ENCODE measurements at regions not wholly inside any gene's neighbourhood (a gene's known extent, or its start where the extent isn't known, plus 50 kb on each side); places are given as distances from the start of the nearest gene placed in this dataset.

DNA sequence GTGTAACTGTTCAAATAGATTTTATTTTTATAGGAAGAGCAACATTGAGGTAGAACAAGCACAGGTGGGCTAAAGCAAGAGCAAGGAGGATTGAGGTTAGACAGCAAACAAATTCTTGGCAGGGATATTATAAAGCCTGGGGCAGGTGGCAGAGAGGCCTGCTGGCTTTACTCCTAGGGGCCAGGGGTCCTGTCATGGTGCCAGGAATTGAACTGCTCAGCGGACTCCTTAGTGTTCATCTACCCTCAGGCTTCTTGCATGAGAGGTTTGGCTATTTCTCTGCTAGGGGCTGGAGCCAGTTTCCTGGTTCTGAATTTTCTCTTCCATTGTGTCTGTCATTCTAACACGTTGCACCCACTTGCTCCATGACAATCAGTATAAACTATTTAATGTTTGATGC is 217.2 kb upstream of the NCAM1 start:
- dilution Hi-C loops (cut with MboI; ENCODE audit: extremely low pct_ligation_motif_present, low sequenced_read_pairs) (no loop called here), intact Hi-C loops (cut with micrococcal nuclease) (no loop called here)
- H3K27me3 ChIP-seq (ENCODE audit: control insufficient read depth in 2 of 2, insufficient read depth in 2 of 2, low read length in 2 of 2): no peaks in the 10 kb centered on the region
- H3K4me1 ChIP-seq (ENCODE audit: control insufficient read depth, extremely low read depth, insufficient read depth, low read length): no peaks in the 10 kb centered on the region
- H3K9ac ChIP-seq (replicated peaks; ENCODE audit: extremely low read depth, insufficient read depth, low read length): no peak overlapping the region
- no peak overlapping the region for H3K27ac ChIP-seq (ENCODE audit: insufficient read depth, low read depth, low read length)
- FAIRE-seq (no peak), DNase-seq (ENCODE audit: low read depth, low spot score) (no peak)
- H3K9me1 ChIP-seq (replicated peaks; ENCODE audit: control insufficient read depth, extremely low read depth, insufficient read depth, low read length): no peaks in the 10 kb centered on the region
- no peaks in the 10 kb centered on the region for H3K9me3 ChIP-seq (replicated peaks; ENCODE audit: control insufficient read depth, insufficient read depth, low read length)
- BruUV-seq (replicated peaks): no TSS peak
- H3K4me3 ChIP-seq (replicated peaks in 1 of 3; ENCODE audit: insufficient read depth in 1 of 3, low read depth in 1 of 3, low read length in 3 of 3): no peak overlapping the region
- no peak overlapping the region for H3K4me2 ChIP-seq (ENCODE audit: insufficient read depth, low read length)
- POLR2A ChIA-PET: no interaction called here
- H3K36me3 ChIP-seq (ENCODE audit: control insufficient read depth in 2 of 2, extremely low read depth in 1 of 2, insufficient read depth in 2 of 2, low read length in 2 of 2): no peaks in the 10 kb centered on the region
- no peak overlapping the region for H2AFZ ChIP-seq (ENCODE audit: low read depth, low read length)
- no peaks in the 10 kb centered on the region for H3K79me2 ChIP-seq (ENCODE audit: control insufficient read depth, insufficient read depth, low read length)
- TF ChIP-seq POLR2A (IDR thresholded peaks at IDR 0.05; ENCODE audit: low read depth, low read length) (no peak), MYC (IDR thresholded peaks at IDR 0.05; ENCODE audit: low read depth, low read length) (no peak), JUN (IDR thresholded peaks at IDR 0.05; ENCODE audit: borderline replicate concordance, insufficient read depth, insufficient read length, low read depth) (no peak), EZH2 (IDR thresholded peaks at IDR 0.05; ENCODE audit: borderline replicate concordance, low read depth, low read length, severe bottlenecking) (no peak), FOS (IDR thresholded peaks at IDR 0.05; ENCODE audit: borderline replicate concordance, insufficient read depth, low read length) (no peak), POLR2AphosphoS5 (IDR thresholded peaks at IDR 0.05; ENCODE audit: insufficient read depth, low read depth, low read length) (no peak)
- TF ChIP-seq, protein P1, sequence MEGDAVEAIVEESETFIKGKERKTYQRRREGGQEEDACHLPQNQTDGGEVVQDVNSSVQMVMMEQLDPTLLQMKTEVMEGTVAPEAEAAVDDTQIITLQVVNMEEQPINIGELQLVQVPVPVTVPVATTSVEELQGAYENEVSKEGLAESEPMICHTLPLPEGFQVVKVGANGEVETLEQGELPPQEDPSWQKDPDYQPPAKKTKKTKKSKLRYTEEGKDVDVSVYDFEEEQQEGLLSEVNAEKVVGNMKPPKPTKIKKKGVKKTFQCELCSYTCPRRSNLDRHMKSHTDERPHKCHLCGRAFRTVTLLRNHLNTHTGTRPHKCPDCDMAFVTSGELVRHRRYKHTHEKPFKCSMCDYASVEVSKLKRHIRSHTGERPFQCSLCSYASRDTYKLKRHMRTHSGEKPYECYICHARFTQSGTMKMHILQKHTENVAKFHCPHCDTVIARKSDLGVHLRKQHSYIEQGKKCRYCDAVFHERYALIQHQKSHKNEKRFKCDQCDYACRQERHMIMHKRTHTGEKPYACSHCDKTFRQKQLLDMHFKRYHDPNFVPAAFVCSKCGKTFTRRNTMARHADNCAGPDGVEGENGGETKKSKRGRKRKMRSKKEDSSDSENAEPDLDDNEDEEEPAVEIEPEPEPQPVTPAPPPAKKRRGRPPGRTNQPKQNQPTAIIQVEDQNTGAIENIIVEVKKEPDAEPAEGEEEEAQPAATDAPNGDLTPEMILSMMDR (IDR thresholded peaks at IDR 0.05; ENCODE audit: extremely low read depth in 1 of 2, insufficient read depth in 1 of 2, low read depth in 1 of 2, low read length in 2 of 2): no peak
- TF ChIP-seq, protein P2, sequence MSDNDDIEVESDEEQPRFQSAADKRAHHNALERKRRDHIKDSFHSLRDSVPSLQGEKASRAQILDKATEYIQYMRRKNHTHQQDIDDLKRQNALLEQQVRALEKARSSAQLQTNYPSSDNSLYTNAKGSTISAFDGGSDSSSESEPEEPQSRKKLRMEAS (IDR thresholded peaks at IDR 0.05; ENCODE audit: insufficient read depth, insufficient read length): no peak
- CTCF ChIA-PET: no interaction called here
- H4K20me1 ChIP-seq (replicated peaks; ENCODE audit: control insufficient read depth, extremely low read depth, insufficient read depth, low read length): no peaks in the 10 kb centered on the region
